ENCODE measurements at regions not wholly inside any gene's neighbourhood (a gene's known extent, or its start where the extent isn't known, plus 50 kb on each side); places are given as distances from the start of the nearest gene placed in this dataset.
A peak's percentile ranks its signal among the peaks of the same experiment; 100 is the strongest.

- DNase-seq (ENCODE audit: low read depth in 2 of 2): peak in 1 of 2 donors; percentile 45
- H3K4me3 ChIP-seq (replicated peaks in 1 of 2; ENCODE audit: low read depth in 2 of 2, low read length in 2 of 2): no peak overlapping the region
- no peak for TF ChIP-seq CTCF (IDR thresholded peaks at IDR 0.05; ENCODE audit: low read depth, low read length)
Measured at GRCh38 chr5:89471541-89471940, 588.6 kb upstream of the MEF2C start.

DNA sequence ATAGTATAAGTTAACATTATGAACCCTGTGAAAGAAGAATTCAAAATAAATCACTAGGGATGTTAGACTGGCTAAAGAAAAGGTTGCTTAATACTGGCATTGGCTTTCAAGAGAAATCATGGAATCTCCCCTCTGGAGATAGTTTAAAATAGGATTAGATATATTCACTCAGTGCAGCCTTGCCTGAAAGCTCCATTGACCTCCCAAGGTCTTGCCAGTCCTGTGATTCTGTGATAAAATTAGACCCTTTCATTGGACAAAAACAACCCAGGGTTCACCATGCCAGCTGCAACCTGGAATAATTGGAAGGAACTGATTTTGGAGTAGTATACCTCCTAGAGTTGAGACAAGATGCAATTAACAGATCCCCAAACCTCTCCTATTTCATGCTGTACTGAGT is 588.1 kb upstream of the MEF2C start:
- no peak for TF ChIP-seq CTCF (IDR thresholded peaks at IDR 0.05; ENCODE audit: low read depth, low read length)

GRCh38 chr5:89470658-89471057 is 587.7 kb upstream of the MEF2C start:
- TF ChIP-seq CTCF (IDR thresholded peaks at IDR 0.05; ENCODE audit: low read depth, low read length): no peak
- no peak for DNase-seq (ENCODE audit: low read depth in 2 of 2)
- no peak overlapping the region for H3K4me3 ChIP-seq (replicated peaks in 1 of 2; ENCODE audit: low read depth in 2 of 2, low read length in 2 of 2)

More for the DNA sequence above, 588.1 kb upstream of the MEF2C start:
- DNase-seq (ENCODE audit: low read depth in 2 of 2): no peak
- no peak overlapping the region for H3K4me3 ChIP-seq (replicated peaks in 1 of 2; ENCODE audit: low read depth in 2 of 2, low read length in 2 of 2)

DNA sequence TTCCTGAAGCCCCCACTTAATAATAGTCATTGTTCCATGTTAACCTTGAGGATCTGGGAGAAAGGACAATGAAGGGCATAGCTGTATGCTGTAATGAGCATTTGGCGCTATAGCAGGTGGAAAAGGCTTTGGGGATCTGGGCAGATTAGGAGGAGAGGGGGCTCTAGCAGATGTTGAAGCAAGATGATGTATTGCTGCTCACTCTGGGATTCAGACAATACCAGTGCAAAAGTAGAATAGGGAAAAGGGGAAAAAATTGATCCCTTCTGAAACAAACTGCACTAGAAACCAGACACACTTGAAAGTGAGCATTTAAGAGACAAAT is 575.3 kb upstream of the MEF2C start:
- DNase-seq (ENCODE audit: low read depth in 2 of 2): no peak
- no peak for TF ChIP-seq CTCF (IDR thresholded peaks at IDR 0.05; ENCODE audit: low read depth, low read length)
- H3K4me3 ChIP-seq (replicated peaks in 1 of 2; ENCODE audit: low read depth in 2 of 2, low read length in 2 of 2): no peak overlapping the region

DNA sequence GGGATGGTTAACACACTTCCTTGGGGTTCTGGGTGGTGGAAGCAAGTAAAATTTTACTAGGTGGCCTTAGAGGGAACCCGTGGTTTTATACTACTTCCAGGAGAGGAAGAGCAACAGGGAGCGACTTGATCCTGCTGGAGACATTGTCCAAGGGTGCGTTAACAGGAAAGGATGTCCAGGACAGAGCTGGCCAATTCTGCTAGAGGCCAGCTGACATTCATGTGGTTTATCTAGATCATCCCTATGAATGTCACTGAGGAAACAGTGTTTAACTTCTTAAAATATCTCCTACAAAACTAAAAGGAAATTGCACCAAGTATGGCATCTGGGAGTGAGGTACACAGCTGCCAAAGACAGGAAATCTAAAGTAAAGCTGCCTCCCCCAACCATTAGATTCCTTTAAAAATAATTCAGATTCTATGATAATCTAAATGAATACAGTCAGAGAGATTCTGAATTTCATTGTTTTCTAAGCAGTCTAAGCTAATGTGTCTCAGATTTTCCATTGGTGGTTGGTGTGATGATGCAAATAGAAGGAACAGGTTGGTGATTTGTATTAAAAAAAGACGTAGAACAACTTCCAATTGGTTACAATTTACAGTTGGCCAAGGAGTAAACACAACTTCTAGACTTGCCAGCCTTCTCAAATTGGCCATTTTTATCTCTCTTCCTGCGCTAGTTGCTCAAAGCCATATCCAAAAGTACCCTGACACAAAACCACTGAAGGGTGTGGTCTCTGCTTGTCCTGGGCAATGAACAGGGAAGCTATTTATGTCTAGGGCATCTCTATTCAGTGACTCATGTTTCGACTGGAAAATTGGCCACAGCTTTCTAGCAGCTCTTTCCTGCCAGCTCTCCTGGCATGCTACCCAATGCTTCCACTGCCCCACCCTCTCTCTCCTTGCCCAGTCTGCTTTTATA is 574.7 kb upstream of the MEF2C start:
- no peak overlapping the region for H3K4me3 ChIP-seq (replicated peaks in 1 of 2; ENCODE audit: low read depth in 2 of 2, low read length in 2 of 2)
- TF ChIP-seq CTCF (IDR thresholded peaks at IDR 0.05; ENCODE audit: low read depth, low read length): no peak
- peak; percentile 52 to 66 for DNase-seq (ENCODE audit: low read depth in 2 of 2)

DNA sequence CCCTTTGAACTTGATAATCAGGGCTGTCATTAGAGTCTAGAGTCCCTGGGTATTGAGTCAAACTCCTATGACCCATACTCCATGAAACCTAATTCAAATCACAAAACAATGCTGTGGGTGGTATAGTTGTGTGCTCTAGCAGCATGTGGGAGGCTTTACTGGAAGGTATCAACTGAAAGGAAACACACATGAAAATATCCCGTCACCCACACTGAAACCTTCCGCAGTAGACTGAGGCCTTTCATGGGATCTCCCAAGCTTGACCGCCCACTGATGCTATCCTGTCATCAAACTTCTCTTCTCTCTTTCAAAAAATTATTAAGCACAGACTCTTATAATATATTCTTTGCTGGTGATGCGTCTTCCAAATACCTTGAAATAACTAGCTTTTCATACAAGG is 569.1 kb upstream of the MEF2C start:
- no peak for TF ChIP-seq CTCF (IDR thresholded peaks at IDR 0.05; ENCODE audit: low read depth, low read length)
- DNase-seq (ENCODE audit: low read depth in 2 of 2): no peak
- H3K4me3 ChIP-seq (replicated peaks in 1 of 2; ENCODE audit: low read depth in 2 of 2, low read length in 2 of 2): no peak overlapping the region

All from cardiac fibroblast (primary cell).